ENCODE measurements at regions not wholly inside any gene's neighbourhood (a gene's known extent, or its start where the extent isn't known, plus 50 kb on each side); places are given as distances from the start of the nearest gene placed in this dataset.

GRCh38 chr10:34912771-34913170, 97.7 kb upstream of the PARD3 start:
- TF ChIP-seq CTCF (IDR thresholded peaks at IDR 0.05 in 8 of 11, conservative IDR thresholded peaks at IDR 0.05 in 3 of 11) (no peak), POLR2A (IDR thresholded peaks at IDR 0.05) (no peak)

All from spleen (tissue), 7 donors.